ENCODE measurements at regions not wholly inside any gene's neighbourhood (a gene's known extent, or its start where the extent isn't known, plus 50 kb on each side); places are given as distances from the start of the nearest gene placed in this dataset.

DNA sequence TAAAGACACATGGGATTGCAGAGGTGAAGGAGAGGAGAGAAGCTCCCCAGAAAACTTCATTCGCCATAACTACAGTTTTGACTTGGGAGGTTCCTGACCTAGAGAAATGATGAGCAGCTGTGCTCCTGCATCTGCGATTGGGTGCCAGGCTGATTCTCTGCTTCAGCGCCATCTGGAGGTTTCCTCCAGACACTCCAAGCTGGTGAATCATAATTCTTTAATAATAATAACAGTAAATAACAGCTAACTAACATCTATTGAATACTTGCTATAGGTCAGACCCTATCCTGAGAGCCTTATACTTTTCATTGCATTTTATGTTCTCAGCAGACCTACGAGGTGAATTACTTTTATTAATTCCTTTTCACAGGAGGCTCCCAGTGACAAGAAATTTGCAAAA lies 575.8 kb downstream of the TOX3 start:
- DNase-seq (ENCODE audit: low read depth) = peak; percentile 67

DNA sequence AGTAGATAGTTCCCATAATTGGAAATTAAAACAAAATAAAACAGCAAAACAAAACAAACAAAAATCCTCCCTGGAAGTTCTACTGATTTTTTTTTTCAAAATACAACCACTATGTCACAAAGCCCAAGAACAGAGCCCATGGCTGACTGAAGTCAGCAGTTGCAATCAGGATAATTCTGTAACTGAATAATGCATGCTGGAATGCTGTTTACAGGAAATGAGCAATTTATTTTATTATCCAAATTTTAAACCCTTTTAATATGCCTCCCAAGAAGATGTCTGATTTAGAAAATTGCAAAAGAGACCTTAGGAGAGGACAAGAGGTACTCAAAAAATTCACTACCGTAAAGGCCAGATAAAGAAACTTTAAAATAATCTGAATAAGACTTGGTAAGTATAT lies 578.2 kb downstream of the TOX3 start:
- peak; percentile 47 for DNase-seq (ENCODE audit: low read depth)

DNA sequence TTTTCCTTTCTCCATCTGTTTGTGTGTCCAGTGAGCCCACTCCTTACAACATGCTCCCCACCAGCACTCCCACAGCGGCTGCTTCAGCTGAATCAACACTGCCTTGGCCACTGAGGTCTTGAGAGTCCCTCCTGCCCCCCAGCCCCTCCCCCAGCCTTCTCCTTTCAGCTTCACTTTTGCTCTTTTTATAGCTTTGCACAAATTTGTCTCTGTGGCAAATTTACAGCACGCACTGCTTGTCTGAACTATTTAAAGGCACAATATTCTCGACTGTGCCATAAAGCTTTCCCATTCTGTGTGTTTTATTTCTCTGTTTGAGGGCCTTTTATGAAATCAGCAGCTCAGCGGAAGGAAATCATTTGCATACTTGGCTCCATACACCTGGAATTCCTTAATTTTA lies 579.3 kb downstream of the TOX3 start:
- DNase-seq (ENCODE audit: low read depth) = no peak

DNA sequence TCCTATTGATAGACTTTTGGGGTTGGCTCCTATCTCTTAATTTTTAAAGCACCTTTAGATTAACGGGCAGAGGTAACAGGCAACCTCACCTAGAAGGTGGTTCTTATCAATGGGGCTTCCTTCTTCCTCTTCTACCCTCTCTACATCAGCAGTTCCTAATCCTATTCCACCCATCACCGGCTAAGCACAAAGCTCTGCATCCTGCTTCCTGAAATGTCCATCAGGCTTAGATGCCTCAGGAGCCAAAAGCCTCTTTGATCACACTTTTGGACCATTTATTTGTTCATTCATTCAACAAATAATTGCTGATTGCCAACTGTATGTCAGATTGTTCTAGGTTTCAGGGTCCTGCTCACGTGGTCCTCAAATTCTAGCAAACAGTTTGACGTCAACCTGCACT lies 586.0 kb downstream of the TOX3 start:
- no peak for DNase-seq (ENCODE audit: low read depth)

DNA sequence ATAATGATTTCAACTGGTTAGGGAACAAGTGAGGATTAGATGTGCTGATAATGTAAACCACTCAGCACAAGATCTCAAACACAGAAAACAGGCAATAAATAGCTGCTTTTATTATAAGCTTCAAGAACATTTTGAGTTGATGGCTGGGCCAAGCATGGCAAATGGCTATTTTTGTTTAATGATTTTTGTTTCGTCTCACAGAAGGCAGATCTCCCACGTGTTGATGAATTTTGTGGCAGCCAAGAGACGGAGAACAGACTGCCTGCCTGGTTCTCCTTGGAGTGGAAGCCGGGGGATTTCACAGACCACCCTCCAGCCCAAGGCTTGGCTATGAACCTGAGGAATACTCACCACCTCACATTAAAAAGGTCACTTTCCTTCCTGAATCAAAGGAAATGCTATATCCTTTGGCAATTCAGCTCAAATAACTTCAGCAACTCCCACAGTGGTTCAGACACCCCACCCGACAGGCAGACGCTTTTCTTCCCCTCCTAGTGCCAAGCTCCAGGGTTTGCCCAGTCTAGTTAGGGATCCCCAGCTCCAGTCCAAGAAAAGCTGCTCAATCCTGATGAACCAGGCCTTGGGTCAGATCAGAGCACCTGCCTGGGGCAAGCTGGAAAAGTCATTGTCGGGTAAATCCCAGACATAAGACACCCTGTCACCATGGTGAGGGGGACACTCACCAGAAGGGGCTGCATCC lies 593.5 kb downstream of the TOX3 start:
- DNase-seq (ENCODE audit: low read depth) = no peak

DNA sequence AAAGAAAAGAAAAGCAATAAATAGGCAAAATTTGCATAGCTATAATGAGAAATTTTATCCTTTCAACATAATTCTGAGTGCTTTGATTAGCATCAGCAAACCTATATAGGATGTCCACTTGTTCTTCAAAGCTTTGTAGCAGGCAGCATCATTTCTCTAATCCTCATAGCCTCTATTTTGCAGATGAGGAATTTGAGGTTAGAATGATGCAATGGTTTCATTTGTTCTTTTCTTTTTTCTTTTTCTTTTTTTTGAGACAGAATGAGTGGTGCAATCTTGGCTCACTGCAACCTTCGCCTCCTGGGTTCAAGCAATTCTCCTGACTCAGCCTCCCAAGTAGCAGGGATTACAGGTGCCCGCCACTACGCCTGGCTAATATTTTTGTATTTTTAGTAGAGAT lies 594.4 kb downstream of the TOX3 start:
- peak; percentile 69 for DNase-seq (ENCODE audit: low read depth)

DNA sequence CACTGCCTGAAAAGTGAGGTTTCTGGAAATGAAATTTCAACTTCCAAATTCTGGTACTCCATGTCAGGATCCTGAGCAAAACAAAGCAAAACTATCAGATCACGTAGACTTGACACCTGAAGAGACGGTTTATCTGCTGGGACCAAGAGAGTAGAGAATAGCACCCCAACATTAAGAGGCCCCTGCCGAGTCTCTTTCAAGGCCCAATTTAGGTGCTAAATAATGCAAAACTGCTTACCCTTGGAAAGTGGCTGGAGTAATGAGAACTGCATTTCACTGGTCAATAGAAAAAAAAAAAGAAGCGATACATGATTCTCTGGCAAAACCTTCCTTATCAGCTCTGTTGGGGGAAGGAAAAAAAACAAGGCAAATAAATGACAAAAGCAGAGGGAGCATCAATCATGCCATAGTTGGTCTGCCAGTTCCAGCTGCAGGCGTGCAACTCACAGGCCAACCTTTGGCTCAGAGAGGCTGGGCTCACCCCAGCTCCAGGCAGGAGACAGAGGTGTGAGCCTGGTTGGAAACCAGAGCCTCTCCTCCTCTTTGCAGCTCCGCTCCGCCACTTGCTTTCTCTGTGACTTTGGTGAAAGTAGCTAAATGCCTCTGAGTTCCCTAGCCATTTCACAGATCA lies 595.2 kb downstream of the TOX3 start:
- DNase-seq (ENCODE audit: low read depth) = no peak

DNA sequence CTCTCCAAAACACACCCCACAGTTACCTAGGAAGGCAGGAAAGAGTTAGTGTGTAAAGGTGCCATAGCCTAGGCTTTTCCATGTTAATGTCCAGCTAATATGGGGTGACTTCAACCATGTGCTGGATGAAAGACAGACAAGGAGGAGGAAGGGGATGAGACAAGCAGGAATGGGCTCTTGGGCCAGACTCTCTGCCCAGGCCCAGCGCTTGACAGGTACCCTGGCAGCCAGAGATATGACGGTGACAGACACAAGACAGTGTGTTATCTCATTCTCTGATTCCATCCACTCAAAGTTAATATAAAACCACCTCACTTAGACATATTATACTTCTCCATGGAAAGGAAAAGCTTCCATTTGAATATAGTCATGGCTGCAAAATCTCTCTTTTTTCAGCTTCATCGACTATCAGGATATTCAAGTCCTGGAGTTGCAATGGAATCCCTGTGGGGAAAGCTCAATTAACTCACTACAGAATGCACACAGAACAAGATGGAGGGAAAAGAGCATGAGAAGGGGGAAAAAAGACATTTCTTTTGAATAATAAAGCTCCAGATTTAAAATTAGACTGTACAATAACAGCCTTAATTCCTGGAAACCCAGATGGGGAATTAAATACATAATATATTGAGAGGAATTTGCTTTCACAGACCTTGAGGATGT lies 596.7 kb downstream of the TOX3 start:
- DNase-seq (ENCODE audit: low read depth) = no peak

DNA sequence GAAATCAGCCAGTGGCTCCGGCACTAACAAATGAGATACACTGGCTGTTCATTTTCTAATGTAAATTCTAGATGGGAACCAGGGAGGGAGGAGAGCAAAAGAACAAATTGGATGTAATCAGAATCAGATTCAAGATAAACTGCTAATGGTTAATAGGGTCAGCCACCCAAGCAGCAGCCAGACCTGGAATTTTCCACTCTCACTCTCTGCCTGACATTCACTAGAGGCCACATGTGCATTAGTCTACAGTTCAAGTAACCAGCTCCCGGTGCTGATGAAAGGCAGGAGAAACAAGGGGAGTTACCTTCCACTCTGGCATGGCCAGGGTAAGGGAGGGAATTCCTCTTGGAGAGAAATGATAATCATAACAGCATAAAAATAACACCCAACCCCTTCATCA lies 597.7 kb downstream of the TOX3 start:
- no peak for DNase-seq (ENCODE audit: low read depth)

DNA sequence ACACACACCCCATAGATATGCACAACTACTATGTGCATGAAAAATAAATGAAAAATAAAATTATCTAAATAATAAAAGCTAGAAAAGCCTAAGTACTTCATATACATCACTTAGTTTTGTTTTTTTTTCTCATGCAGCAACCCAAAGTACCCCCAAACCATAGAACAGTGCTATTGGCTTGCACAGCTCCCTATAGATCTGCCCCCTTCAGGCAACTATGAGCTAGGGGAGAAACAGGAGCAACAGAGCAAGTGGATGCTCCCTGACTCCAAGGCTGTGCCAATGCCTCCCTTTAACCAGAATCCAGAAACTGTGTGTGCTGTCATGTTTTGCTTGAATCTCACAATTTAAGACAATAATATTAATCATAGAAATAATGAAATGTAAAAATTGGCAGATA lies 605.5 kb downstream of the TOX3 start:
- DNase-seq (ENCODE audit: low read depth) = no peak

DNA sequence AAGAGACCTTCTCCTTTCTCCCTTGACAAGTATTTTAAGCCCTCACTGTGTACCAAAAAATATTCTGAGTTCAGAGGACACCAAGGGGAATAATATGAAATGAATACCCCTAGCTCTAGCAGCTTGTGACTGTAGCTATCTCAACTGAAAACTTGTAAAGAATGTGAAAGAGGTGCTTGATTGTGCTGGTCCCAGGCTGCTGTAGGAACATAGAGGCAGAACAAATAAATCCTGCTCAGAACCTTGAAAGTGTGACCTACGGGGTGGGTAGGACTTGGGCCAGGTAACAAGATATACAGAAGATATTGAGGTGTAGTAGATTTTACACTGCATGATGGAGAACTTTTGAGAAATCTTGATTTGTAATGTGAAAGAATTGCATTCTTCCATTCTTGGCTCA lies 606.8 kb downstream of the TOX3 start:
- DNase-seq (ENCODE audit: low read depth) = peak; percentile 23

DNA sequence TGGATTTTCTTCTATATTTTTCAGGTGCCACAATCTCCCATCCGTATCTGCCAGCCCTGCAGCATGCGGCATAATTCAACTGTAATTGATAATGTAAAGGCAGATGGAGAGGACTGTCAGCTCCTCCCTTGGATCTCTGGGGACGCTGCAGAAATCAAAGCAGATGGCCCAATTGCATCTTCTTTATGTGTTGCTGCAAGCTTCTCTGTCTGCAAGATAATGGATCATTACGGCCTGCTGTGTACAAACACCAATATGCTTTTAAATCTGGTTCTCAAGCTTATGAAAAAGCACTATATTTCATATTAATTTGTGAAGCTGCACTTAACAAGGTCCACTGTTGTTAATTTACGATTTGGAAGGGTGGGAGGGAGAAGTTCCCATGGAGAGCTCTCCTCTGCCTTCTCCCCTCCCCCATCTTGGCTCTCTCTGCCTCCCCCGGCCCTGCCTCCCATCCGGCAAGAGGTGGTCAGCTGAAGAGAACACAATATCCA lies 607.5 kb downstream of the TOX3 start:
- DNase-seq (ENCODE audit: low read depth) = no peak

DNA sequence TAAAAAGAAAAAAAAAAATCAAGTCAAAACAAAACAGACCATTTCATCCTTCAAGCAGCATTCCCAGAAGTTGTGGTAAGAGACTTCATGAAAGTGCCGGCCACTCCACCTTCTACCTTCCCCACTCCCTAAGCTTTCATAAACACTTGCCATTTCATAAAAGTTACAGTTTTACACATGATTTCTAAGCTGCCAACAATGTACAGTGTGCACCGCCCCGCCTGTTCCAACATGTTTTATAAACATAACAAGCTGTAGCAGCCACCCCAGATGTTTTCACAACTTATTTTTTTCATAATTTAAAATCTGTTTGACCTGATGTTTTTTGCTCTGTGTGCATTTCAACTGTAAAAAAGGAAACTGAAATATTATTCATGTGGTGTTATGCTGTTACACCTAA lies 608.1 kb downstream of the TOX3 start:
- DNase-seq (ENCODE audit: low read depth) = peak; percentile 10

DNA sequence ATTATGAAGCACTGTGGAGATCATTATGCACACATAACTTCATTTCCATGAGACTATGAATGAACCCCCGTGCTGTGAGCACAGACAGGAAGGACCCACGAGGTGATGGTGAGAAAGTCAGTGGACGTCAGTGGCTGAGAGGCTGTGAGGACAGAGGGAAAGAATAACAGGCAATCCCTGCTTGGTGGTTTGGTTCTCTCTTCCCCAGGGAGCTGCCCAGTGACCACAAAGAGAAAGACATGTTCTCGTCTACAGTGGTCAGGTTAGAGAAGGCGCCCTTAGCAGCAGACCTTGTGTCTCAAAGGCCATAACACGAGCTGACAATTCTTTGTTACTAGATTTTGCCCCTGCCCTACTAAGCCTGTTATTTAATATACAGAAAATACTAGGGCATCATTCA lies 609.2 kb downstream of the TOX3 start:
- no peak for DNase-seq (ENCODE audit: low read depth)

DNA sequence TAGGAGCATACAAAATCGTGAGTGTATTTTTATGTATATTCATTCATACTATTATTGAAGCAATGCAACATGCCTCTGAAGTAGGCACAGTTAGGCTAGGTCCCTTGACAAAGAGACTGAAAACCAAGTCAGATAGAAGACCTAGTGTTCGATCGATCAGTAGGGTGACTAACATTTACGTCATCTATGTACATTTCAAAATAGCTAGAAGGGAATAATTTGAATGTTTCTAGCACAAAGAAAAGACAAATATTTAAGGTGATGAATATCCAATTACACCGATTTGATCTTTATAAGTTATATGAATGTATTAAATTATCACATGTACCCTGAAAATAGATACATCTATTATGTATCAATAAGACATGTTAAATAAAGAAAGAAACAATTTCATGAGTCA lies 610.1 kb downstream of the TOX3 start:
- no peak for DNase-seq (ENCODE audit: low read depth)

DNA sequence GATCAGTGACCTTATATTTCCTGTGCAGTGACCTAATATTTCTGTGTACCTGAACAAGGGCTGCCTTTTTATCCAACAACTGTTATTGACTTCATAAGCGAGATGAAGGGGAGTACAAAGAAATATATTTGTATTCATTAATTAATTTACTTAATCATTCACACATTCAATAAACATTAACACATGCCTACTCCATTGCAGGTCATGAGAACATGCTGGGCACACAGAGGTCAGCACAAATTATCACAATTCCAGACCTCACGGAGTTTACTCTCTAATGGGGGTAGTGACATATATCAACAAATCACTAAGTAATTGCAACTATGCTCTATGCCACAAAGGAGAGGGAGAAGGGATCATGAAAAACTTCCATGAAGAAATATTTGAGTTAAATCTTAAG lies 614.6 kb downstream of the TOX3 start:
- DNase-seq (ENCODE audit: low read depth) = no peak

DNA sequence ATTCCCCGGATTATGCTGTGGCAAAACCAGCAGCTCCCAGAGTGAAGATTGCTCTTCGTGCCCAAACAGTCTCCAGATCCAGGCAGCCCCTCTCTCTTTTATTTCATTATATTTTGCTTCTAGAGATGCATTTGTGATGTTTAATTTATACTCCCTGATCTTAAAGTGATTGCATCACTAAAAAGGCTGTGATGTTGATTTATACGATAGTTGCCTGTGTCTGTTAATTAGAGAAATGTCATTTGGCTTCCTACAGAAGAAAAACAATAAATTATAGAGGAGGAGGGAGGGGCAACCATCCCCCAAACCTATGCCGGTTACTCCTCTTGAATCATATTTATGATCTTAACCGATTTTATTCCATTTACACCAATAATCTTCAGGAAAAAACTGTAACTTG lies 615.3 kb downstream of the TOX3 start:
- DNase-seq (ENCODE audit: low read depth) = no peak

DNA sequence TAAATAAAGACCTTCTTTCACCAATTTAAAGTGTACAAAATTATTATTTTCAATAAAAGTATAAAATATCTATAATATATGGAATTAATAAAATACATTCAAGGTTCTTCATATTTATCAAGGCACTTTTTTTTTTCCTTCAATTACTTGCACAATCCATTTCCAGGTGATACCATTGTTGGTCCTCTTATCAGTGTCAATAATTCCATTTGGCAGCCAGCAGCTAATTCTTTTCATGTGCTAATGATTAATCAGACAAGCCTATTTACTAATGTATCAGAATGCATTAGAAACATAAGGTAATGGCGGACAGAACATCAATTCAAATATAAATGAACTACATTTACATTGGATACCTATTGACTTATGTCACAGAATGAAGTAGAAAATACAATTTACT lies 622.2 kb downstream of the TOX3 start:
- DNase-seq (ENCODE audit: low read depth) = no peak

DNA sequence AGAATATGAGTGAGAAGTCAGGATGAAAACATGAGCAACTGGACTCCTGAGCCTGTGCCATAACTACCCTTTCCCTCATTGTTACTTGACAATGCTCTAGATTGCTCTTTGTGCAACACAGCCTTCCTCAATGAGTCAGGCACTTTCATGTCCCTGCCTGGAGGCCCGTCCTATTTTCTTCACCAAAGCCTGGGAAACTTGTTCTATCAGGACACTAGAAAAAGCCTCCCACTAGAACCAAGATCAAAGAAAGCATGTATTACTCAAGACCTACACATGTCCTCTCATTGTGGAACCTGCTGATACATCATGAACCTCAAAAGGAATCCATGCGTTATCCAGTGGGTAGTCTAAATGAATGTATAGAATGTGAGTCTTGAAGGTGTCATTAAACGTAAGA lies 624.5 kb downstream of the TOX3 start:
- DNase-seq (ENCODE audit: low read depth) = no peak

DNA sequence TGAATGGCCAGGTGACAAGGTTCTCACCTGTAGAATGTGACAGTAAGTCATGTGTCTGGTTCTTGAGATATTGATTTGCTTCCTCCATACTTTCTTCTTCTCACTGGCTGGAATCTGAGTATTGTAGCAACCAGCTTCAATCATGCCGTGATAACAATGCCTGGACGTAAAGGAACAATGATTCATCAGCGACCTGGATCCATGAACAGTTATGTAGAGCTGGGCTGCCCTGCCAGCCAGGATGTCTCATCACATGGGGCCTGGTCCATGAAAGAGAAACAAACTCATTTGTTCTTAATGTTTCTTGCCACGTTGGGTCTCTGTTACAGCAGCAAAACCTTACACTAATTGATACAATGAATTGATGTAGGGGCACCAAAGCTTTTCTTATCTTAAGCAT lies 627.2 kb downstream of the TOX3 start:
- peak; percentile 18 for DNase-seq (ENCODE audit: low read depth)

DNA sequence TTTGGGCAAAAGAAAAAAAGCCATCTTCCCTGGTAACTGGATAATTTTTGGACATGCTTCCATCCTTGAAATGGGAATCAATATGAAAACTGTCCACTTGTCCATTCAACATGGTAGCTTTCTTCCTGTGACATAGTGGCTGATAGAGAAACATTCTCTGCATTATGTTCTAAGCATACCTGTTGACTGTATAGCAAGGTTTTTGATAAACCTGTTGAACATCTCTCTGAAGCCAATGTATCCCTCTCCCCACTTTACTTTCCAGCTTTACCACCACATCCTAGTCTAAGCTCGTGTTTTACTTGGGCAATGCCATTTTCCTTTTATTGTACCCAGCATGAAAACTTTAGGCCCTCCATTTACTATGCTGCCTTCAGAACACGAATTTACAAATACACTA lies 630.1 kb downstream of the TOX3 start:
- DNase-seq (ENCODE audit: low read depth) = no peak

DNA sequence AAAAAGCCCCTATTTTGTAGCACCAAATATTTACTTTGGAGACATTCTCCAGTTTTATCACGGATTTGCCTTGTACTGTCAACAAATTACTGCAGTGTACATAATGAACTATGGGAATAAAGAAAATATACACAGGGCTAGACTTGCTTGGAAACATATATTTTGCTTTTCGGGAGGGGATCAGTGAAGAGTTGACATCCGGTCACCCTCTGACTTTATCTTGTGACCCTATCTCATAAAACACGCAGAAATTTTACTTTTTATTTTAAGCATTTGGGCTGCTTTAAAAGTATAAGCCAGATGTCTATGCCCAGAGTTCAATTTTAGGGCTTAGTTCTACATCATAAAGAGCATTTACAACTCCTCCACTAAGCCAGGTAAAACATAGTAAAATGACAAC lies 630.7 kb downstream of the TOX3 start:
- DNase-seq (ENCODE audit: low read depth) = no peak

DNA sequence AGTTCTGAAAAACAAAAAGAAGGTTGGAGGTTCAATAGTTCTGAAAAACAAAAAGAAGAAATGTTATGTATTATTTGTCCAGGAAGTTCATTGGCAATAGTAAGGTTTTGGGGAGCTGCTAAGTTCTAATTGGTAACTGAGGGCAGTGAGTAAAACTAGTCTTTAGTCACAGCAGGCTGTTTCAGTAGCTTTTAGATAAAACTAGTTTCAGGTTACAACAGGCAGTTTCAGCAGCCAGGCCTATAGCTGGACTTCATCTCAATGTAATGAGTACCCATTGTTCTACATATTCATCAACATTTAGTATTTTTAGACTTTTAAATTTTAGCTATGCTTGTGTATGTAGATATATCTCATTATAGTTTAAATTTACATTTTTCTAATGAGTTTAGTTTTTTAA lies 639.3 kb downstream of the TOX3 start:
- DNase-seq (ENCODE audit: low read depth) = no peak

Measured in iris pigment epithelial cell (primary cell).